Endothelial cell of umbilical vein (primary cell): ENCODE measurements at regions not wholly inside any gene's neighbourhood (a gene's known extent, or its start where the extent isn't known, plus 50 kb on each side); places are given as distances from the start of the nearest gene placed in this dataset.

Experiments used
- BruUV-seq: library from RNA; stranded (reverse); fragments of 400-500 nt; replicated peaks from 2 replicates; lab custom pipeline; 2021; lab: Mats Ljungman, UMichigan
- CTCF ChIA-PET: fragments of 300-600, 350-600 bp; sonication (Branson Sonifier 250); formaldehyde crosslinking; loops from one replicate; lab custom pipeline; 2021; ENCODE audit warnings: antibody characterized with exemption, inconsistent platforms; lab: Charles Lee
- POLR2A ChIA-PET: fragments of 300-600, 350-600 bp; sonication (Branson Sonifier 250); formaldehyde crosslinking; loops from one replicate; lab custom pipeline; 2021; ENCODE audit warnings: antibody characterized with exemption, inconsistent platforms; lab: Charles Lee
- DNase-seq: peaks from one replicate; pipeline ENCODE4 v3.0.0-alpha.2; 2011; ENCODE audit warnings: low read depth, low spot score
- FAIRE-seq: peaks from 2 replicates; lab custom pipeline; 2011; peaks lifted over from hg19 to GRCh38; lab: Jason Lieb, UNC
- H2AFZ ChIP-seq: 2 replicates; pipeline ENCODE4 v1.6.0; 2012; ENCODE audit warnings: low read depth, low read length, control low read depth, inconsistent platforms
- H3K27ac ChIP-seq: 2 replicates; pipeline ENCODE4 v1.5.1; 2011; ENCODE audit warnings: low read depth, mild to moderate bottlenecking, control low read depth, low read length, moderate library complexity; ENCODE audit not compliant: insufficient read depth
- H3K27me3 ChIP-seq, 2 experiments: 2 replicates each; pipeline versions ENCODE4 v1.6.0 to v1.6.1; 2011; ENCODE audit warnings: low read length in 2 of 2, mixed read lengths in 1 of 2; ENCODE audit not compliant: control insufficient read depth in 2 of 2, insufficient read depth in 2 of 2
- H3K36me3 ChIP-seq, 2 experiments: 2 replicates in 1 of 2; 3 replicates in 1 of 2; pipeline ENCODE4 v1.5.1; 2011; ENCODE audit warnings: low read length in 2 of 2, mild to moderate bottlenecking in 1 of 2, moderate library complexity in 1 of 2; ENCODE audit not compliant: control insufficient read depth in 2 of 2, insufficient read depth in 2 of 2; ENCODE audit errors: extremely low read depth in 1 of 2
- H3K4me1 ChIP-seq: 3 replicates; pipeline ENCODE4 v1.5.1; 2011; ENCODE audit warnings: mild to moderate bottlenecking, low read length; ENCODE audit not compliant: control insufficient read depth, insufficient read depth; ENCODE audit errors: extremely low read depth
- H3K4me2 ChIP-seq: 2 replicates; pipeline ENCODE4 v1.6.1; 2011; ENCODE audit warnings: low read length, control low read depth, mixed read lengths; ENCODE audit not compliant: insufficient read depth
- H3K4me3 ChIP-seq, 3 experiments: fragments of 200-600 bp in 1 of 3; sonication (generic), shearing (Covaris generic) in 1 of 3; replicated peaks in 1 of 3; 2 replicates each; pipeline ENCODE4 v1.5.1; 2011 to 2016; ENCODE audit warnings: control low read depth in 3 of 3, low read length in 3 of 3, mild to moderate bottlenecking in 2 of 3, inconsistent platforms in 1 of 3, low read depth in 1 of 3, moderate library complexity in 1 of 3; ENCODE audit not compliant: insufficient read depth in 1 of 3
- H3K79me2 ChIP-seq: 2 replicates; pipeline ENCODE4 v1.6.0; 2012; ENCODE audit warnings: low read length, inconsistent platforms; ENCODE audit not compliant: control insufficient read depth, insufficient read depth
- H3K9ac ChIP-seq: replicated peaks from 2 replicates; pipeline ENCODE3; 2011; ENCODE audit warnings: low read length, control low read depth; ENCODE audit not compliant: insufficient read depth; ENCODE audit errors: extremely low read depth
- H3K9me1 ChIP-seq: replicated peaks from 3 replicates; pipeline ENCODE4 v1.6.0; 2011; ENCODE audit warnings: mild to moderate bottlenecking, low read length; ENCODE audit not compliant: control insufficient read depth, insufficient read depth; ENCODE audit errors: extremely low read depth
- H3K9me3 ChIP-seq: replicated peaks from 2 replicates; pipeline ENCODE4 v1.5.1; 2012; ENCODE audit warnings: low read length, inconsistent platforms; ENCODE audit not compliant: control insufficient read depth, insufficient read depth
- H4K20me1 ChIP-seq: replicated peaks from 2 replicates; pipeline ENCODE3; 2011; ENCODE audit warnings: mild to moderate bottlenecking, low read length; ENCODE audit not compliant: control insufficient read depth, insufficient read depth; ENCODE audit errors: extremely low read depth
- CTCF ChIP-seq, 2 donors: IDR thresholded peaks; 1 replicate in 1 of 2; 2 replicates in 1 of 2; pipeline ENCODE4 v1.5.1; 2011; ENCODE audit warnings: low read length in 2 of 2, mild to moderate bottlenecking in 2 of 2, moderate library complexity in 2 of 2, control low read depth in 1 of 2, inconsistent platforms in 1 of 2, low read depth in 1 of 2; ENCODE audit not compliant: insufficient read depth in 1 of 2; ENCODE audit errors: extremely low read depth in 1 of 2
- EZH2 ChIP-seq: IDR thresholded peaks from 2 replicates; pipeline ENCODE4 v1.6.1; 2012; ENCODE audit warnings: borderline replicate concordance, low read depth, mild to moderate bottlenecking, moderate library complexity, low read length, inconsistent platforms; ENCODE audit not compliant: severe bottlenecking
- FOS ChIP-seq: IDR thresholded peaks from 2 replicates; pipeline ENCODE4 v1.6.1; 2011; ENCODE audit warnings: mild to moderate bottlenecking, low read length, moderate library complexity, borderline replicate concordance; ENCODE audit not compliant: insufficient read depth
- GATA2 ChIP-seq: IDR thresholded peaks from 2 replicates; pipeline ENCODE4 v1.7.0; 2011; ENCODE audit warnings: low read depth, mild to moderate bottlenecking, moderate library complexity, mixed read lengths, low read length; ENCODE audit not compliant: insufficient read length, insufficient read depth
- JUN ChIP-seq: IDR thresholded peaks from 2 replicates; pipeline ENCODE4 v1.6.1; 2011; ENCODE audit warnings: borderline replicate concordance, low read depth; ENCODE audit not compliant: insufficient read length, insufficient read depth
- MAX ChIP-seq: IDR thresholded peaks from 2 replicates; pipeline ENCODE4 v1.6.1; 2011; ENCODE audit not compliant: insufficient read depth, insufficient read length
- MYC ChIP-seq: IDR thresholded peaks from one replicate; pipeline ENCODE4 v1.6.1; 2011; ENCODE audit warnings: mild to moderate bottlenecking, low read depth, low read length
- POLR2A ChIP-seq: IDR thresholded peaks from 2 replicates; pipeline ENCODE4 v1.6.1; 2012; ENCODE audit warnings: low read depth, mild to moderate bottlenecking, control low read depth, low read length
- POLR2AphosphoS5 ChIP-seq: IDR thresholded peaks from 2 replicates; pipeline ENCODE4 v1.6.1; 2012; ENCODE audit warnings: low read depth, mild to moderate bottlenecking, control low read depth, low read length, moderate library complexity; ENCODE audit not compliant: insufficient read depth
- dilution Hi-C: fragments of 300-500 bp; cut with MboI; formaldehyde crosslinking; loops from one replicate; pipeline ENCODE4 v1.15.0; 2019; ENCODE audit warnings: low sequenced_read_pairs; ENCODE audit not compliant: extremely low pct_ligation_motif_present
- intact Hi-C: fragments of 100-400 bp; cut with micrococcal nuclease; formaldehyde crosslinking; loops from one replicate; pipeline ENCODE4 v1.10.0; 2022

GRCh38 chr16:8342276-8342675 lies 248.0 kb downstream of the TMEM114 start:
- no peaks in the 10 kb centered on the region for H4K20me1 ChIP-seq
- no peak overlapping the region for H3K9ac ChIP-seq
- H3K27ac ChIP-seq: no peak overlapping the region
- POLR2A ChIA-PET: no interaction called here
- H3K36me3 ChIP-seq: no peaks in the 10 kb centered on the region
- CTCF ChIA-PET: no interaction called here
- H3K9me3 ChIP-seq: peaks cover 2% of the 10 kb centered on the region
- H3K4me3 ChIP-seq: no peak overlapping the region
- TF ChIP-seq GATA2: no peak
- TF ChIP-seq MYC: no peak
- no peak for TF ChIP-seq POLR2AphosphoS5
- TF ChIP-seq CTCF (IDR thresholded peaks at IDR 0.05; ENCODE audit: extremely low read depth in 1 of 2, insufficient read depth in 1 of 2, low read depth in 1 of 2, low read length in 2 of 2): no peak
- TF ChIP-seq JUN: no peak
- TF ChIP-seq FOS: no peak
- TF ChIP-seq EZH2: no peak
- TF ChIP-seq POLR2A: no peak
- TF ChIP-seq MAX: no peak
- no peaks in the 10 kb centered on the region for H3K27me3 ChIP-seq
- H3K4me1 ChIP-seq: no peaks in the 10 kb centered on the region
- H3K4me2 ChIP-seq: no peak overlapping the region
- DNase-seq: no peak
- dilution Hi-C loops: no loop called here
- H2AFZ ChIP-seq: no peak overlapping the region
- intact Hi-C loops: no loop called here
- no peaks in the 10 kb centered on the region for H3K79me2 ChIP-seq
- FAIRE-seq: no peak
- no peaks in the 10 kb centered on the region for H3K9me1 ChIP-seq
- BruUV-seq: no TSS peak
